SK-N-SH (cell line): ENCODE measurements at regions not wholly inside any gene's neighbourhood (a gene's known extent, or its start where the extent isn't known, plus 50 kb on each side); places are given as distances from the start of the nearest gene placed in this dataset.

Experiments used
- CTCF ChIA-PET: fragments of 300-600, 350-600 bp; formaldehyde crosslinking; extraction: SDS; loops from one replicate; lab custom pipeline; 2021; lab: Yijun Ruan, JAX
- POLR2A ChIA-PET: fragments of 350-600 bp; sonication (Branson Sonifier 250); formaldehyde crosslinking; extraction: SDS; loops from one replicate; lab custom pipeline; 2020; ENCODE audit warnings: antibody characterized with exemption, inconsistent platforms; lab: Yijun Ruan, JAX
- DNase-seq: peaks from one replicate; pipeline ENCODE4 v3.0.0; 2012
- H2AFZ ChIP-seq: fragments of 200-600 bp; sonication (generic); 2 replicates; pipeline ENCODE4 v1.8.1; 2016; ENCODE audit warnings: antibody characterized with exemption, mild to moderate bottlenecking, low read depth
- H3F3A ChIP-seq: fragments of 200-600 bp; sonication (generic); replicated peaks from 2 replicates; pipeline ENCODE3; 2016; ENCODE audit warnings: antibody characterized with exemption, mild to moderate bottlenecking; ENCODE audit not compliant: insufficient read depth
- H3K27ac ChIP-seq, 2 experiments: fragments of 200-500 bp in 1 of 2; fragments of 200-600 bp in 1 of 2; sonication (Bioruptor generic) in 1 of 2; sonication (generic), shearing (Covaris generic) in 1 of 2; 2 replicates each; pipeline versions ENCODE4 v1.5.1 to v1.6.1; 2014 to 2016; ENCODE audit warnings: low read depth in 2 of 2, inconsistent platforms in 1 of 2, low read length in 1 of 2, mild to moderate bottlenecking in 1 of 2, mixed read lengths in 1 of 2
- H3K27me3 ChIP-seq: fragments of 200-600 bp; sonication (generic), shearing (Covaris generic); 2 replicates; pipeline ENCODE4 v1.6.1; 2016; ENCODE audit warnings: mixed run types; ENCODE audit not compliant: insufficient read depth
- H3K36me3 ChIP-seq, 2 experiments: fragments of 200-500 bp in 1 of 2; fragments of 200-600 bp in 1 of 2; sonication (Bioruptor generic) in 1 of 2; sonication (generic) in 1 of 2; replicated peaks in 1 of 2; 2 replicates each; pipeline versions ENCODE3 to v1.5.1; 2014 to 2016; ENCODE audit warnings: low read length in 1 of 2, mild to moderate bottlenecking in 1 of 2; ENCODE audit not compliant: insufficient read depth in 2 of 2, control insufficient read depth in 1 of 2
- H3K4me1 ChIP-seq, 2 experiments: fragments of 200-500 bp in 1 of 2; fragments of 200-600 bp in 1 of 2; sonication (Bioruptor generic) in 1 of 2; sonication (generic), shearing (Covaris generic) in 1 of 2; 2 replicates each; pipeline versions ENCODE4 v1.5.1 to v1.6.1; 2014 to 2016; ENCODE audit warnings: low read depth in 1 of 2, low read length in 1 of 2, mixed run types in 1 of 2; ENCODE audit not compliant: insufficient read depth in 2 of 2, control insufficient read depth in 1 of 2
- H3K4me2 ChIP-seq: fragments of 200-600 bp; sonication (generic), shearing (Covaris generic); 2 replicates; pipeline ENCODE4 v1.6.1; 2017; ENCODE audit warnings: mixed run types
- H3K4me3 ChIP-seq, 2 experiments: fragments of 200-500 bp in 1 of 2; fragments of 200-600 bp in 1 of 2; sonication (Bioruptor generic) in 1 of 2; sonication (generic), shearing (Covaris generic) in 1 of 2; 2 replicates each; pipeline versions ENCODE4 v1.5.1 to v1.8.1; 2014 to 2016; ENCODE audit warnings: low read depth in 2 of 2, inconsistent platforms in 1 of 2, low read length in 1 of 2, mild to moderate bottlenecking in 1 of 2, mixed read lengths in 1 of 2, moderate library complexity in 1 of 2
- H3K79me2 ChIP-seq: fragments of 200-600 bp; sonication (generic); 2 replicates; pipeline ENCODE4 v1.8.1; 2017; ENCODE audit warnings: mild to moderate bottlenecking; ENCODE audit not compliant: insufficient read depth
- H3K9ac ChIP-seq: fragments of 200-600 bp; sonication (generic); 2 replicates; pipeline ENCODE4 v1.6.1; 2017; ENCODE audit warnings: mixed run types
- H3K9me2 ChIP-seq: fragments of 200-600 bp; sonication (generic); 2 replicates; pipeline ENCODE4 v1.6.1; 2017; ENCODE audit warnings: mixed run types
- H3K9me3 ChIP-seq: fragments of 200-600 bp; sonication (generic); 2 replicates; pipeline ENCODE4 v1.6.1; 2017; ENCODE audit warnings: mixed run types, mild to moderate bottlenecking, moderate library complexity
- H4K20me1 ChIP-seq: fragments of 200-600 bp; sonication (generic); 2 replicates; pipeline ENCODE4 v1.6.1; 2017; ENCODE audit warnings: mild to moderate bottlenecking, mixed run types; ENCODE audit not compliant: insufficient read depth
- FOXJ3 ChIP-seq: sonication (generic); formaldehyde crosslinking; IDR thresholded peaks from 2 replicates; pipeline ENCODE4 v1.5.1; 2020; ENCODE audit warnings: mild to moderate bottlenecking, missing genetic modification reagents
- MXI1 ChIP-seq: IDR thresholded peaks from 2 replicates; pipeline ENCODE4 v1.6.1; 2012; ENCODE audit warnings: mild to moderate bottlenecking, low read depth, low read length, improper control_type of control experiment
- NRF1 ChIP-seq: IDR thresholded peaks from 2 replicates; pipeline ENCODE4 v1.6.1; 2012; ENCODE audit warnings: low read depth, mild to moderate bottlenecking, low read length
- RAD21 ChIP-seq: IDR thresholded peaks from 2 replicates; pipeline ENCODE4 v1.6.1; 2012; ENCODE audit warnings: mild to moderate bottlenecking, low read length
- RCOR1 ChIP-seq: fragments of 150-350 bp; IDR thresholded peaks from 2 replicates; pipeline ENCODE4 v1.6.1; 2017; ENCODE audit warnings: antibody characterized with exemption, low read length
- SIN3A ChIP-seq: IDR thresholded peaks from 2 replicates; pipeline ENCODE4 v1.6.1; 2012; ENCODE audit warnings: low read depth, mild to moderate bottlenecking, low read length, moderate library complexity, borderline replicate concordance
- TCF12 ChIP-seq: IDR thresholded peaks from 2 replicates; pipeline ENCODE4 v1.4.0; 2012
- YY1 ChIP-seq: IDR thresholded peaks from 2 replicates; pipeline ENCODE4 v1.4.0; 2012; ENCODE audit warnings: low read depth, mild to moderate bottlenecking
- WGBS: methylation state at CpG from one replicate; pipeline ENCODE4 v1.1.6; 2017; ENCODE audit warnings: low lambda C conversion rate; 5-methylcytosine and 5-hydroxymethylcytosine counted together
- TF ChIP-seq, protein P1 (sequence below): fragments of 150-350 bp; IDR thresholded peaks from 2 replicates; pipeline ENCODE4 v1.6.1; 2016; ENCODE audit warnings: mild to moderate bottlenecking, low read depth, low read length
- TF ChIP-seq, protein P2 (sequence below): fragments of 200-600 bp; sonication (generic); IDR thresholded peaks from 2 replicates; pipeline ENCODE4 v1.6.1; 2017; ENCODE audit warnings: antibody characterized with exemption, mild to moderate bottlenecking, moderate library complexity
- TF ChIP-seq, protein P3 (sequence below): IDR thresholded peaks from 2 replicates; pipeline ENCODE4; 2012

DNA sequence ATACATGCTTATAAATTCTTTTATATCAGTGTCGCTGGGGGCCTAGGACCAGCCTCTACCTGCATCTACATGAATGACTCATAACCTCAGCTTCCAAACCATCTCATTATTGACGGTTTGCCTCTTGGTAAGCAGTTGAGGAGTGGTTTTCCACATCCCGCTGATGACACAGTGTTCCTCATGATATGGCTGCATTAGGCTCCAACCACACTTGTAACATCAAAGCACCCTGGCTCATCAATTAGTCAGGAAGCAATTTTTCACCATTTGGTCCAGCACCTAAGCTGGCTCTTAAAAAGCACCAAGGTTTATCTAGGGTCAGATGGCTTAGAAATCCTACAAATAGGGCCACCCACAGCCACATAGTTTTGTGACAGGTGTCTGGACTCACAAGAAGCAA lies 402.4 kb downstream of the ARHGEF28 start:
- Histone ChIP-seq H3K9me3 (no peaks in the 10 kb centered on the region), H3K4me2 (no peak overlapping the region), H2AFZ (no peak overlapping the region), H3K27ac (no peak overlapping the region), H3K36me3 (no peaks in the 10 kb centered on the region), H4K20me1 (no peaks in the 10 kb centered on the region), H3K9ac (no peak overlapping the region), H3K4me1 (no peaks in the 10 kb centered on the region; a peak in 1 of 4 replicates), H3K27me3 (no peaks in the 10 kb centered on the region), H3K79me2 (no peaks in the 10 kb centered on the region), H3K4me3 (no peak overlapping the region), H3K9me2 (no peaks in the 10 kb centered on the region), H3F3A (no peaks in the 10 kb centered on the region)
- 65% methylated on average over 3 of the region's 3 CpGs for WGBS
- POLR2A ChIA-PET, result no interaction called here
- no peak for DNase-seq
- TF ChIP-seq NRF1, result no peak
- TF ChIP-seq RCOR1, result no peak
- CTCF ChIA-PET, result interaction anchor here (1.2 to 1.3 kb wide), 2 partner anchors 18 to 612 kb away, joined by 3 to 4 read pairs; partner anchors contain the start of gene ENC1

DNA sequence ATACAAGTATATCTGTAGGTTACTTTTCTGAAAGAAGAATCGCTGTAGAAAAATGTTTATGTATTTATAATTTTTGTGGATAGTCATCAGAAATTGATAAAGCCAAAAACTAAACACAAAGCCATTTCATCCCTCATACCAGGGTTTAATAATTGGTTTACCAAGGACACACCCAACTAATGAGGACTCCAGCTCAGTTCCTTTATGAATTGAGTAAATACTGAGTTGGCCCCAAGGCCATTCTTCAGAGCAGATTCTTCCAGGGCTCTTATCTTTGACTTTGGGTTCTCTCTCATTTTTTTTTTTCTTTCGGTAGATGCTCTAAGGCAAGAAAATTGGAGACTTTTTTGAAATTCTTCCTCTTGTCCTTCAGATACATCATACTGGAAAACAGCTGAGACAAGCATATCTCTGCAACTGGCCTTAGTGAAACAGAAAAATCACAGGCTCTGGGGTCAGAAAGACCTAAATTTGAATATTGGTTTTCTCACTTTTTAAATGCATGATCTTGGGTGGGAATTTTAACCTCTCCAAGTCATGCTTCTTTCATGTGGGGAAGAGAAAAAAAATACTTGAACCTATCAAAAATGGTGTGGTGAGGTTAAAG lies 401.8 kb downstream of the ARHGEF28 start:
- DNase-seq, result no peak
- Histone ChIP-seq H3K27ac (no peak overlapping the region), H3K36me3 (no peaks in the 10 kb centered on the region), H2AFZ (no peak overlapping the region), H3K4me1 (no peaks in the 10 kb centered on the region; a peak in 1 of 4 replicates), H4K20me1 (no peaks in the 10 kb centered on the region), H3K9ac (no peak overlapping the region), H3F3A (no peaks in the 10 kb centered on the region), H3K27me3 (no peaks in the 10 kb centered on the region), H3K4me3 (no peak overlapping the region), H3K79me2 (no peaks in the 10 kb centered on the region), H3K9me3 (no peaks in the 10 kb centered on the region), H3K9me2 (no peaks in the 10 kb centered on the region), H3K4me2 (no peak overlapping the region)
- ChIA-PET CTCF (interaction anchor here (0.8 to 1.2 kb wide), 2 partner anchors 18 to 352 kb away, joined by 3 read pairs; no protein-coding TSS in a partner anchor), POLR2A (interaction anchor here (0.7 kb wide), 1 partner anchor 1644 kb away, joined by 5 read pairs; no protein-coding TSS in a partner anchor)
- WGBS, result 91% methylated on average over 2 of the region's 2 CpGs
- TF ChIP-seq, protein P1, sequence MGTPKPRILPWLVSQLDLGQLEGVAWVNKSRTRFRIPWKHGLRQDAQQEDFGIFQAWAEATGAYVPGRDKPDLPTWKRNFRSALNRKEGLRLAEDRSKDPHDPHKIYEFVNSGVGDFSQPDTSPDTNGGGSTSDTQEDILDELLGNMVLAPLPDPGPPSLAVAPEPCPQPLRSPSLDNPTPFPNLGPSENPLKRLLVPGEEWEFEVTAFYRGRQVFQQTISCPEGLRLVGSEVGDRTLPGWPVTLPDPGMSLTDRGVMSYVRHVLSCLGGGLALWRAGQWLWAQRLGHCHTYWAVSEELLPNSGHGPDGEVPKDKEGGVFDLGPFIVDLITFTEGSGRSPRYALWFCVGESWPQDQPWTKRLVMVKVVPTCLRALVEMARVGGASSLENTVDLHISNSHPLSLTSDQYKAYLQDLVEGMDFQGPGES, result no peak
- TF ChIP-seq MXI1, result no peak
- TF ChIP-seq NRF1, result no peak
- TF ChIP-seq TCF12, result no peak
- TF ChIP-seq, protein P2, sequence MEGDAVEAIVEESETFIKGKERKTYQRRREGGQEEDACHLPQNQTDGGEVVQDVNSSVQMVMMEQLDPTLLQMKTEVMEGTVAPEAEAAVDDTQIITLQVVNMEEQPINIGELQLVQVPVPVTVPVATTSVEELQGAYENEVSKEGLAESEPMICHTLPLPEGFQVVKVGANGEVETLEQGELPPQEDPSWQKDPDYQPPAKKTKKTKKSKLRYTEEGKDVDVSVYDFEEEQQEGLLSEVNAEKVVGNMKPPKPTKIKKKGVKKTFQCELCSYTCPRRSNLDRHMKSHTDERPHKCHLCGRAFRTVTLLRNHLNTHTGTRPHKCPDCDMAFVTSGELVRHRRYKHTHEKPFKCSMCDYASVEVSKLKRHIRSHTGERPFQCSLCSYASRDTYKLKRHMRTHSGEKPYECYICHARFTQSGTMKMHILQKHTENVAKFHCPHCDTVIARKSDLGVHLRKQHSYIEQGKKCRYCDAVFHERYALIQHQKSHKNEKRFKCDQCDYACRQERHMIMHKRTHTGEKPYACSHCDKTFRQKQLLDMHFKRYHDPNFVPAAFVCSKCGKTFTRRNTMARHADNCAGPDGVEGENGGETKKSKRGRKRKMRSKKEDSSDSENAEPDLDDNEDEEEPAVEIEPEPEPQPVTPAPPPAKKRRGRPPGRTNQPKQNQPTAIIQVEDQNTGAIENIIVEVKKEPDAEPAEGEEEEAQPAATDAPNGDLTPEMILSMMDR, result no peak

DNA sequence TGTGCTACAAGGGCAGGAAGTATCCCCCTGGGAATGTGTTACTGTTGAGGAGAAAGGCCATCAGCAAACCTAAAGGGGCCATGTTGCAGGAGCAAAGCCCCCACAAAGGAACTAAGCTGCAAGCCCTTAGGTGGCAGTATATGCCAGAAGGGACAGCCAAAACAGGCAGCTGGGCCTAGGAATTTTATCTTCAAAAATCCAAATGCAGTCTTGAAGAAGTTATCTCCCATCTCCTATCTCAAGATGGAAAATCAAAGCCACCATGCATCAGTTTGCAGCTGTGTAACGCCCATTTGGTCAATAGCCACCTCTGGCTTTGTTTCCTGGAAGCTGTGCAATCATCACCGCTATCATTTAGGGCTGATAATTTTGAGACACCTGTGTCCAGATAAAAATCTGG lies 400.3 kb downstream of the ARHGEF28 start:
- H3K4me3 ChIP-seq, result no peak overlapping the region
- no peaks in the 10 kb centered on the region for H3K36me3 ChIP-seq
- no peak overlapping the region for H2AFZ ChIP-seq
- no peak overlapping the region for H3K4me2 ChIP-seq
- H3K9ac ChIP-seq, result no peak overlapping the region
- 71% methylated on average over 2 of the region's 2 CpGs for WGBS
- DNase-seq, result no peak
- no peak for TF ChIP-seq SIN3A
- TF ChIP-seq YY1, result no peak
- TF ChIP-seq RAD21, result peak; percentile 10; the same call in 1 of the 2 replicates
- TF ChIP-seq FOXJ3 (CRISPR knock-in tag), result no peak
- TF ChIP-seq, protein P3, sequence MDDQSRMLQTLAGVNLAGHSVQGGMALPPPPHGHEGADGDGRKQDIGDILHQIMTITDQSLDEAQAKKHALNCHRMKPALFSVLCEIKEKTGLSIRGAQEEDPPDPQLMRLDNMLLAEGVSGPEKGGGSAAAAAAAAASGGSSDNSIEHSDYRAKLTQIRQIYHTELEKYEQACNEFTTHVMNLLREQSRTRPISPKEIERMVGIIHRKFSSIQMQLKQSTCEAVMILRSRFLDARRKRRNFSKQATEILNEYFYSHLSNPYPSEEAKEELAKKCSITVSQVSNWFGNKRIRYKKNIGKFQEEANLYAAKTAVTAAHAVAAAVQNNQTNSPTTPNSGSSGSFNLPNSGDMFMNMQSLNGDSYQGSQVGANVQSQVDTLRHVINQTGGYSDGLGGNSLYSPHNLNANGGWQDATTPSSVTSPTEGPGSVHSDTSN, result no peak
- ChIA-PET POLR2A (no interaction called here), CTCF (no interaction called here)
- H3K79me2 ChIP-seq, result no peaks in the 10 kb centered on the region
- no peaks in the 10 kb centered on the region; a peak in 1 of 4 replicates for H3K4me1 ChIP-seq
- H4K20me1 ChIP-seq, result no peaks in the 10 kb centered on the region
- H3K9me3 ChIP-seq, result no peaks in the 10 kb centered on the region
- no peaks in the 10 kb centered on the region for H3F3A ChIP-seq
- H3K27ac ChIP-seq, result no peak overlapping the region
- H3K9me2 ChIP-seq, result no peaks in the 10 kb centered on the region
- H3K27me3 ChIP-seq, result no peaks in the 10 kb centered on the region
